GM12878 (cell line): ENCODE measurements at regions not wholly inside any gene's neighbourhood (a gene's known extent, or its start where the extent isn't known, plus 50 kb on each side); places are given as distances from the start of the nearest gene placed in this dataset.

Experiments used
- ATAC-seq: fragments of 200-7000 bp; cut with Tn5 transposase; 3 replicates; pipeline ENCODE4 v1.9.1; 2020; ENCODE audit warnings: mild to moderate bottlenecking, moderate library complexity
- BruUV-seq: library from RNA; stranded (reverse); fragments of 400-500 nt; replicated peaks from 2 replicates; lab custom pipeline; 2021; lab: Mats Ljungman, UMichigan
- CTCF ChIA-PET: fragments of 300-600 bp; sonication (Branson Sonifier 250); formaldehyde crosslinking; extraction: SDS; loops from one replicate; lab custom pipeline; 2021; ENCODE audit warnings: inconsistent platforms; lab: Yijun Ruan, JAX
- POLR2A ChIA-PET: fragments of 350-600 bp; formaldehyde crosslinking; extraction: SDS; loops from one replicate; lab custom pipeline; 2021; ENCODE audit warnings: inconsistent platforms; lab: Charles Lee
- RAD21 ChIA-PET: fragments of 300-600 bp; sonication (Branson Sonifier 250); formaldehyde crosslinking; loops from one replicate; lab custom pipeline; 2023; ENCODE audit warnings: antibody characterized with exemption; ENCODE audit not compliant: unreplicated experiment; lab: Charles Lee
- SMC1A ChIA-PET: fragments of 300-600 bp; sonication (Branson Sonifier 250); formaldehyde crosslinking; loops from one replicate; lab custom pipeline; 2023; ENCODE audit not compliant: unreplicated experiment, uncharacterized antibody; lab: Charles Lee
- DNase-seq: peaks from one replicate; pipeline ENCODE4 v3.0.0-alpha.2; 2011; ENCODE audit warnings: low read depth, low spot score
- FAIRE-seq: peaks from 3 replicates; lab custom pipeline; 2011; peaks lifted over from hg19 to GRCh38; lab: Jason Lieb, UNC
- H2AFZ ChIP-seq: 2 replicates; pipeline ENCODE4 v1.6.0; 2011; ENCODE audit warnings: low read depth, low read length, control low read depth; ENCODE audit not compliant: control insufficient read depth
- H3K27ac ChIP-seq: 2 replicates; pipeline ENCODE4 v1.5.1; 2011; ENCODE audit warnings: control low read depth; ENCODE audit not compliant: control insufficient read depth, insufficient read depth
- H3K27me3 ChIP-seq, 2 experiments: replicated peaks in 1 of 2; 2 replicates each; pipeline versions ENCODE4 v1.6.0 to v1.6.1; 2011; ENCODE audit warnings: low read length in 1 of 2; ENCODE audit not compliant: control insufficient read depth in 2 of 2, insufficient read depth in 2 of 2
- H3K36me3 ChIP-seq, 2 experiments: 2 replicates each; pipeline ENCODE4 v1.5.1; 2011; ENCODE audit warnings: low read length in 1 of 2; ENCODE audit not compliant: control insufficient read depth in 2 of 2, insufficient read depth in 2 of 2
- H3K4me1 ChIP-seq: 2 replicates; pipeline ENCODE4 v1.6.1; 2011; ENCODE audit warnings: mild to moderate bottlenecking, low read length, moderate library complexity, mixed read lengths; ENCODE audit not compliant: control insufficient read depth, insufficient read depth
- H3K4me2 ChIP-seq: 2 replicates; pipeline ENCODE4 v1.6.0; 2011; ENCODE audit warnings: control low read depth; ENCODE audit not compliant: control insufficient read depth, insufficient read depth
- H3K4me3 ChIP-seq: fragments of 200-600 bp; sonication (generic); 2 replicates; pipeline ENCODE4 v1.5.1; 2016
- H3K79me2 ChIP-seq: 2 replicates; pipeline ENCODE4 v1.6.0; 2011; ENCODE audit warnings: low read length; ENCODE audit not compliant: control insufficient read depth, insufficient read depth
- H3K9ac ChIP-seq: 2 replicates; pipeline ENCODE4 v1.8.0; 2011; ENCODE audit warnings: low read length, control low read depth, mixed read lengths; ENCODE audit not compliant: control insufficient read depth, insufficient read depth
- H3K9me3 ChIP-seq: replicated peaks from 3 replicates; pipeline ENCODE4 v1.5.1; 2011; ENCODE audit warnings: mild to moderate bottlenecking, low read length; ENCODE audit not compliant: control insufficient read depth, insufficient read depth
- H4K20me1 ChIP-seq: 2 replicates; pipeline ENCODE4 v1.6.0; 2011; ENCODE audit not compliant: control insufficient read depth, insufficient read depth
- JUND ChIP-seq: IDR thresholded peaks from 2 replicates; pipeline ENCODE4 v1.6.1; 2012; ENCODE audit warnings: low read depth, mild to moderate bottlenecking, low read length, improper control_type of control experiment, moderate library complexity
- ZBTB4 ChIP-seq: fragments of 450-650 bp; formaldehyde crosslinking; IDR thresholded peaks from 2 replicates; pipeline ENCODE4 v1.4.0; 2022; ENCODE audit warnings: mild to moderate bottlenecking, moderate library complexity
- ZNF592 ChIP-seq: fragments of 450-650 bp; IDR thresholded peaks from 2 replicates; pipeline ENCODE4 v1.6.1; 2017; ENCODE audit warnings: mild to moderate bottlenecking, moderate library complexity
- WGBS: methylation state at CpG from one replicate; pipeline ENCODE4 v1.1.6; 2016; ENCODE audit warnings: low lambda C conversion rate; ENCODE audit not compliant: insufficient replicate concordance, insufficient coverage; ENCODE audit errors: missing lambda C conversion rate; 5-methylcytosine and 5-hydroxymethylcytosine counted together
- in situ Hi-C: fragments of 300-500 bp; cut with MboI; formaldehyde crosslinking; loops from 9 replicates; pipeline ENCODE4 v1.14.3; 2018; ENCODE audit warnings: mixed read lengths
- intact Hi-C: fragments of 100-400 bp; cut with micrococcal nuclease; formaldehyde crosslinking; loops from one replicate; pipeline ENCODE4 v1.14.2; 2022; ENCODE audit not compliant: unreplicated experiment

GRCh38 chr7:17682586-17682985, 257.7 kb downstream of the SNX13 start (continued):
- TF ChIP-seq ZNF592, result no peak

GRCh38 chr7:17685141-17685540, 255.2 kb downstream of the SNX13 start:
- BruUV-seq, result no TSS peak
- no peak for TF ChIP-seq ZBTB4
- no peak for TF ChIP-seq JUND
- no peaks in the 10 kb centered on the region for H3K27me3 ChIP-seq
- intact Hi-C loops (no loop called here), in situ Hi-C loops (loop anchor here (25.0 kb wide), 2 partner anchors 652 to 1977 kb away; no protein-coding TSS in a partner anchor)
- no peak for ATAC-seq
- no peak for FAIRE-seq
- no peaks in the 10 kb centered on the region for H3K79me2 ChIP-seq
- WGBS, result 49% methylated on average over 5 of the region's 5 CpGs
- no peaks in the 10 kb centered on the region for H4K20me1 ChIP-seq
- no peaks in the 10 kb centered on the region for H3K9me3 ChIP-seq
- CTCF ChIA-PET, result no interaction called here
- no peak for DNase-seq
- POLR2A ChIA-PET, result no interaction called here
- RAD21 ChIA-PET, result no interaction called here
- no peaks in the 10 kb centered on the region for H3K4me1 ChIP-seq
- no peak overlapping the region for H3K4me3 ChIP-seq
- SMC1A ChIA-PET, result no interaction called here
- H3K4me2 ChIP-seq, result no peak overlapping the region
- H3K9ac ChIP-seq, result no peak overlapping the region
- H3K36me3 ChIP-seq, result no peaks in the 10 kb centered on the region
- no peak overlapping the region for H2AFZ ChIP-seq
- no peak overlapping the region for H3K27ac ChIP-seq
